ENCODE measurements at regions not wholly inside any gene's neighbourhood (a gene's known extent, or its start where the extent isn't known, plus 50 kb on each side); places are given as distances from the start of the nearest gene placed in this dataset.

GRCh38 chr5:165101709-165102108 lies 1596.3 kb downstream of the MAT2B start:
- no peak overlapping the region for H3K4me3 ChIP-seq (ENCODE audit: control insufficient read depth, low read depth, low read length)
- no peak for TF ChIP-seq CTCF (conservative IDR thresholded peaks at IDR 0.05; ENCODE audit: control insufficient read depth, insufficient read depth, low read depth, low read length)
- no peak for DNase-seq (ENCODE audit: low read depth)

GRCh38 chr5:165104611-165105010 lies 1599.2 kb downstream of the MAT2B start:
- no peak overlapping the region for H3K4me3 ChIP-seq (ENCODE audit: control insufficient read depth, low read depth, low read length)
- no peak for TF ChIP-seq CTCF (conservative IDR thresholded peaks at IDR 0.05; ENCODE audit: control insufficient read depth, insufficient read depth, low read depth, low read length)
- no peak for DNase-seq (ENCODE audit: low read depth)

GRCh38 chr5:165108809-165109208 lies 1603.4 kb downstream of the MAT2B start:
- DNase-seq (ENCODE audit: low read depth): no peak
- H3K4me3 ChIP-seq (ENCODE audit: control insufficient read depth, low read depth, low read length): no peak overlapping the region
- TF ChIP-seq CTCF (conservative IDR thresholded peaks at IDR 0.05; ENCODE audit: control insufficient read depth, insufficient read depth, low read depth, low read length): no peak

- no peak overlapping the region for H3K4me3 ChIP-seq (ENCODE audit: control insufficient read depth, low read depth, low read length)
- no peak for DNase-seq (ENCODE audit: low read depth)
- no peak for TF ChIP-seq CTCF (conservative IDR thresholded peaks at IDR 0.05; ENCODE audit: control insufficient read depth, insufficient read depth, low read depth, low read length)
Measured at GRCh38 chr5:165119175-165119574, 1613.8 kb downstream of the MAT2B start.

GRCh38 chr5:165126598-165126997 lies 1621.2 kb downstream of the MAT2B start:
- no peak for DNase-seq (ENCODE audit: low read depth)

GRCh38 chr5:165127941-165128340 lies 1622.5 kb downstream of the MAT2B start:
- H3K4me3 ChIP-seq (ENCODE audit: control insufficient read depth, low read depth, low read length): no peak overlapping the region
- no peak for TF ChIP-seq CTCF (conservative IDR thresholded peaks at IDR 0.05; ENCODE audit: control insufficient read depth, insufficient read depth, low read depth, low read length)
- DNase-seq (ENCODE audit: low read depth): no peak

More at GRCh38 chr5:165126598-165126997, 1621.2 kb downstream of the MAT2B start:
- no peak overlapping the region for H3K4me3 ChIP-seq (ENCODE audit: control insufficient read depth, low read depth, low read length)
- TF ChIP-seq CTCF (conservative IDR thresholded peaks at IDR 0.05; ENCODE audit: control insufficient read depth, insufficient read depth, low read depth, low read length): no peak

- H3K4me3 ChIP-seq (ENCODE audit: control insufficient read depth, low read depth, low read length): no peak overlapping the region
- DNase-seq (ENCODE audit: low read depth): no peak
- TF ChIP-seq CTCF (conservative IDR thresholded peaks at IDR 0.05; ENCODE audit: control insufficient read depth, insufficient read depth, low read depth, low read length): no peak
Measured at GRCh38 chr5:165130656-165131055, 1625.2 kb downstream of the MAT2B start.
